K562 (cell line): ENCODE measurements at regions not wholly inside any gene's neighbourhood (a gene's known extent, or its start where the extent isn't known, plus 50 kb on each side); places are given as distances from the start of the nearest gene placed in this dataset.

Experiments used
- ATAC-seq: fragments of 200-7000 bp; cut with Tn5 transposase; 3 replicates; pipeline ENCODE4 v1.9.1; 2020; ENCODE audit warnings: moderate library complexity
- BruUV-seq: library from RNA; stranded (reverse); fragments of 400-500 nt; replicated peaks from 2 replicates; lab custom pipeline; 2021; lab: Mats Ljungman, UMichigan
- CTCF ChIA-PET: fragments of 300-600 bp; formaldehyde crosslinking; extraction: SDS; loops from one replicate; lab custom pipeline; 2021; ENCODE audit warnings: low intra/inter-chr PET ratio; lab: Yijun Ruan, JAX
- POLR2A ChIA-PET: fragments of 300-600, 350-650 bp; sonication (Branson Sonifier 250); formaldehyde crosslinking; extraction: SDS; loops from one replicate; lab custom pipeline; 2021; ENCODE audit warnings: antibody characterized with exemption, inconsistent platforms; lab: Yijun Ruan, JAX
- DNase-seq, 4 experiments: peaks; one replicate each; pipeline versions ENCODE4 v3.0.0 to v3.0.0-alpha.2; 2011 to 2018; ENCODE audit warnings: low spot score in 3 of 4, mixed read lengths in 3 of 4; ENCODE audit errors: extremely low read depth in 1 of 4
- FAIRE-seq: peaks from 2 replicates; lab custom pipeline; 2011; peaks lifted over from hg19 to GRCh38; lab: Jason Lieb, UNC
- H2AFZ ChIP-seq: 2 replicates; pipeline ENCODE4 v1.6.0; 2011; ENCODE audit warnings: low read depth, low read length, control low read depth, inconsistent platforms
- H3K27ac ChIP-seq: fragments of 200-600 bp; 3 replicates; pipeline ENCODE4 v1.8.0; 2011; ENCODE audit warnings: low read depth, mild to moderate bottlenecking, control low read depth, inconsistent platforms, low read length, moderate library complexity, mixed read lengths; ENCODE audit errors: extremely low read depth
- H3K27me3 ChIP-seq, 2 experiments: fragments of 300-600 bp in 1 of 2; 2 replicates in 1 of 2; 3 replicates in 1 of 2; pipeline versions ENCODE4 v1.6.0 to v1.8.0; 2011; ENCODE audit warnings: inconsistent platforms in 2 of 2, low read length in 2 of 2, mild to moderate bottlenecking in 1 of 2, mixed read lengths in 1 of 2, moderate library complexity in 1 of 2; ENCODE audit not compliant: control insufficient read depth in 2 of 2, insufficient read depth in 2 of 2
- H3K36me3 ChIP-seq: fragments of 300-600 bp; 3 replicates; pipeline ENCODE4 v1.8.0; 2011; ENCODE audit warnings: mild to moderate bottlenecking, low read length, inconsistent platforms; ENCODE audit not compliant: control insufficient read depth, insufficient read depth
- H3K4me1 ChIP-seq, 2 experiments: fragments of 200-600 bp in 1 of 2; replicated peaks in 1 of 2; 2 replicates in 1 of 2; 3 replicates in 1 of 2; pipeline versions ENCODE4 v1.5.1 to v1.8.0; 2011; ENCODE audit warnings: inconsistent platforms in 2 of 2, low read length in 2 of 2, mild to moderate bottlenecking in 1 of 2, mixed read lengths in 1 of 2, moderate library complexity in 1 of 2; ENCODE audit not compliant: control insufficient read depth in 2 of 2, insufficient read depth in 2 of 2
- H3K4me2 ChIP-seq: 2 replicates; pipeline ENCODE4 v1.6.1; 2011; ENCODE audit warnings: low read length, control low read depth, inconsistent platforms, mixed read lengths; ENCODE audit not compliant: insufficient read depth
- H3K4me3 ChIP-seq: fragments of 200-600 bp; sonication (generic), shearing (Covaris generic); 2 replicates; pipeline ENCODE4 v1.5.1; 2016; ENCODE audit warnings: control low read depth, inconsistent platforms
- H3K79me2 ChIP-seq: fragments of 200-600 bp; 3 replicates; pipeline ENCODE4 v1.8.0; 2011; ENCODE audit warnings: low read length, inconsistent platforms; ENCODE audit not compliant: control insufficient read depth, insufficient read depth
- H3K9ac ChIP-seq, 2 experiments: 2 replicates each; pipeline versions ENCODE4 v1.6.0 to v1.6.1; 2011; ENCODE audit warnings: low read depth in 2 of 2, low read length in 2 of 2, control low read depth in 1 of 2, inconsistent platforms in 1 of 2, mild to moderate bottlenecking in 1 of 2, mixed read lengths in 1 of 2; ENCODE audit not compliant: insufficient read depth in 1 of 2
- H3K9me1 ChIP-seq: one replicate; pipeline ENCODE4 v1.6.0; 2011; ENCODE audit warnings: inconsistent platforms, mild to moderate bottlenecking, low read length, moderate library complexity; ENCODE audit not compliant: control insufficient read depth, insufficient read depth
- H3K9me3 ChIP-seq: replicated peaks from 2 replicates; pipeline ENCODE4 v1.5.1; 2011; ENCODE audit warnings: low read depth, low read length, inconsistent platforms; ENCODE audit not compliant: control insufficient read depth, insufficient read depth
- H4K20me1 ChIP-seq: replicated peaks from 2 replicates; pipeline ENCODE4 v1.6.1; 2011; ENCODE audit warnings: low read length, inconsistent platforms, mixed read lengths; ENCODE audit not compliant: control insufficient read depth, insufficient read depth
- NFRKB ChIP-seq: fragments of 450-650 bp; IDR thresholded peaks from 2 replicates; pipeline ENCODE4 v1.6.1; 2016; ENCODE audit warnings: low read depth
- TAF9B ChIP-seq: fragments of 450-650 bp; IDR thresholded peaks from 2 replicates; pipeline ENCODE4 v1.6.1; 2018; ENCODE audit warnings: mild to moderate bottlenecking; ENCODE audit not compliant: partially characterized antibody
- ZEB2 ChIP-seq: fragments of 450-650 bp; IDR thresholded peaks from 2 replicates; pipeline ENCODE4 v1.6.1; 2016
- ZNF507 ChIP-seq: conservative IDR thresholded peaks from 2 replicates; pipeline ENCODE4 v1.6.1; 2017; ENCODE audit warnings: missing genetic modification characterization, missing compliant biosample characterization
- WGBS: fragments of 100-300 bp; shearing (Covaris generic); methylation state at CpG from one replicate; pipeline ENCODE4 v1.1.6; 2016; ENCODE audit warnings: low coverage, mixed read lengths; ENCODE audit not compliant: insufficient coverage; ENCODE audit errors: missing lambda C conversion rate; 5-methylcytosine and 5-hydroxymethylcytosine counted together
- in situ Hi-C: fragments of 300-500 bp; cut with MboI; formaldehyde crosslinking; loops from 4 replicates; pipeline ENCODE4 v1.15.0; 2018; ENCODE audit warnings: inconsistent platforms, mixed read lengths
- intact Hi-C: fragments of 100-400 bp; cut with micrococcal nuclease; formaldehyde crosslinking; loops from 2 replicates; pipeline ENCODE4 v1.14.2; 2022
- TF ChIP-seq, protein P1 (sequence below): fragments of 250-450 bp; sonication (Bioruptor Pico); IDR thresholded peaks from 2 replicates; pipeline ENCODE4 v1.8.0; 2022; ENCODE audit warnings: moderate library complexity, mild to moderate bottlenecking, inconsistent platforms

DNA sequence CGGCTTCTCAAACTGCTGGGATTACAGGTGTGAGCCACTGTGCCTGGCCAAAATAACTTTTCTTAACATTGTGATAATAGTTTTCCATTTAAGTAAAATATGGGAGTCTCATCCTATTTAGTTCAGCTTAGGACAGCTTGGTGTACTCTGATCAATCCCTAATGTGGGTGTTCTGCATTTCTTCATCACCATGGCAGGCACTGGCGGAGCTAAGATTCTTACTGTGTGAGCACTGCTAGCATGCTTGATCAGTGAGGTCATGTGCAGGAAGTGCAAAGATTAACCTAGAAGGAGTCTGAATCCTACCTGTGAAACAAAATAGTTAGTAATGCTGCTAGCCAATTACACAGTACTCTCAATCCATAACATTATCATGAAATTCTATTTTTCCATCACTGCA is 1684.2 kb upstream of the SLC10A2 start:
- H3K9me1 ChIP-seq: no peaks in the 10 kb centered on the region
- no peak for TF ChIP-seq NFRKB
- intact Hi-C loops (no loop called here), in situ Hi-C loops (no loop called here)
- H3K79me2 ChIP-seq: no peaks in the 10 kb centered on the region
- H3K4me3 ChIP-seq: no peak overlapping the region
- H4K20me1 ChIP-seq: no peaks in the 10 kb centered on the region
- WGBS: 7% methylated on average over 2 of the region's 2 CpGs
- H2AFZ ChIP-seq: no peak overlapping the region
- no peak overlapping the region for H3K4me2 ChIP-seq
- BruUV-seq: no TSS peak
- FAIRE-seq: no peak
- no peaks in the 10 kb centered on the region for H3K36me3 ChIP-seq
- POLR2A ChIA-PET: no interaction called here
- DNase-seq: no peak
- no peaks in the 10 kb centered on the region for H3K4me1 ChIP-seq
- H3K27me3 ChIP-seq: no peaks in the 10 kb centered on the region
- H3K9me3 ChIP-seq: no peaks in the 10 kb centered on the region
- CTCF ChIA-PET: no interaction called here
- ATAC-seq: no peak
- H3K9ac ChIP-seq: no peak overlapping the region
- H3K27ac ChIP-seq: no peak overlapping the region

DNA sequence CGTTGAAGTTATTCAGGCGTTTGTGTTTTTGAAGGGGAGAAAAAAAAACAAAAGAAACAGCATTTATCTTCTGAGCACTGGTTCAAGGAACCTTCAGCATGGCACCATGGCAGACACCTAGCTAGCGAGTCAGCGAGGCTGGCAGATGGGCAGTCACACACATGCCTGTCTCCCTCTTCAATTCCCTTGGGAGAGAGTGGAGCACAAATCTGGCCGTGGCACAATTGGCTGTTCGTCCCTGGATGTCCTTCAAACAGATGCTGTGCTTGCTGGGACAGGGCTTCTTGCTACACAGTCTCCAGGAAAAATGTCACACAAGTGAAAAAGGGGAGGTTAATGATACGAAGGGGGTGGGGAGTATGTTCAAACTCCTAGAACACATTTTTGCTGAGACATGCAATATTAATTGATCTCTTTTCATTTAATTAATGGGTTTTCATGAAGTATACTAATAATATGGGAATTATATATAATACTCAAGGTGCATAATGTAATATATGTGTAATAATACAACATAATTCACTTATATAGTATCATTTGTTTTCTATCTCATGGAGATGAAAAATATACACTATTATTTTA is 1674.5 kb upstream of the SLC10A2 start:
- Histone ChIP-seq H3K4me1 (no peaks in the 10 kb centered on the region), H3K27me3 (no peaks in the 10 kb centered on the region), H3K9ac (no peak overlapping the region), H3K9me3 (no peaks in the 10 kb centered on the region), H3K36me3 (no peaks in the 10 kb centered on the region), H3K4me3 (no peak overlapping the region), H4K20me1 (no peaks in the 10 kb centered on the region), H3K9me1 (no peaks in the 10 kb centered on the region), H3K79me2 (no peaks in the 10 kb centered on the region), H3K4me2 (no peak overlapping the region), H3K27ac (no peak overlapping the region), H2AFZ (no peak overlapping the region)
- WGBS: 2% methylated on average over 5 of the region's 7 CpGs
- POLR2A ChIA-PET: no interaction called here
- in situ Hi-C loops: no loop called here
- FAIRE-seq (no peak), ATAC-seq (no peak), DNase-seq (no peak)
- intact Hi-C loops: no loop called here
- no TSS peak for BruUV-seq
- CTCF ChIA-PET: no interaction called here
- no peak for TF ChIP-seq ZEB2
- TF ChIP-seq, protein P1, sequence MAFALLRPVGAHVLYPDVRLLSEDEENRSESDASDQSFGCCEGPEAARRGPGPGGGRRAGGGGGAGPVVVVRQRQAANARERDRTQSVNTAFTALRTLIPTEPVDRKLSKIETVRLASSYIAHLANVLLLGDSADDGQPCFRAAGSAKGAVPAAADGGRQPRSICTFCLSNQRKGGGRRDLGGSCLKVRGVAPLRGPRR (CRISPR knock-in tag): no peak
- TF ChIP-seq TAF9B: no peak
- no peak for TF ChIP-seq ZNF507
